ENCODE measurements at regions not wholly inside any gene's neighbourhood (a gene's known extent, or its start where the extent isn't known, plus 50 kb on each side); places are given as distances from the start of the nearest gene placed in this dataset.

GRCh38 chr1:212192261-212192998 is 92.8 kb upstream of the PPP2R5A start:
- no peak for FAIRE-seq

GRCh38 chr1:212196355-212196754 is 88.9 kb upstream of the PPP2R5A start:
- FAIRE-seq = no peak

- no peak for FAIRE-seq
Measured at GRCh38 chr1:212201461-212201860, 83.7 kb upstream of the PPP2R5A start.

- FAIRE-seq = no peak
Measured at GRCh38 chr1:212203630-212204029, 81.6 kb upstream of the PPP2R5A start.

- no peak for FAIRE-seq
Measured at GRCh38 chr1:212205006-212205405, 80.2 kb upstream of the PPP2R5A start.

GRCh38 chr1:212205843-212206242 is 79.4 kb upstream of the PPP2R5A start:
- FAIRE-seq = no peak

- FAIRE-seq = no peak
Measured at GRCh38 chr1:212207118-212207517, 78.1 kb upstream of the PPP2R5A start.

- FAIRE-seq = no peak
Measured at GRCh38 chr1:212207822-212208520, 77.2 kb upstream of the PPP2R5A start.

- FAIRE-seq = no peak
Measured at GRCh38 chr1:212208978-212209644, 76.1 kb upstream of the PPP2R5A start.

- no peak for FAIRE-seq
Measured at GRCh38 chr1:212211371-212211770, 73.8 kb upstream of the PPP2R5A start.

GRCh38 chr1:212212343-212212742 is 72.9 kb upstream of the PPP2R5A start:
- no peak for FAIRE-seq

GRCh38 chr1:212212906-212213305 is 72.3 kb upstream of the PPP2R5A start:
- no peak for FAIRE-seq

- FAIRE-seq = no peak
Measured at GRCh38 chr1:212213784-212214183, 71.4 kb upstream of the PPP2R5A start.

GRCh38 chr1:212214325-212214724 is 70.9 kb upstream of the PPP2R5A start:
- no peak for FAIRE-seq

- no peak for FAIRE-seq
Measured at GRCh38 chr1:212215910-212216309, 69.3 kb upstream of the PPP2R5A start.

GRCh38 chr1:212217633-212218032 is 67.6 kb upstream of the PPP2R5A start:
- no peak for FAIRE-seq

GRCh38 chr1:212218065-212218464 is 67.1 kb upstream of the PPP2R5A start:
- no peak for FAIRE-seq

GRCh38 chr1:212218911-212219310 is 66.3 kb upstream of the PPP2R5A start:
- FAIRE-seq = peak; percentile 64

- FAIRE-seq = no peak
Measured at GRCh38 chr1:212219679-212220463, 65.3 kb upstream of the PPP2R5A start.

- FAIRE-seq = no peak
Measured at GRCh38 chr1:212221801-212222200, 63.4 kb upstream of the PPP2R5A start.

GRCh38 chr1:212224102-212224501 is 61.1 kb upstream of the PPP2R5A start:
- FAIRE-seq = no peak

GRCh38 chr1:212225416-212225815 is 59.8 kb upstream of the PPP2R5A start:
- FAIRE-seq = no peak

GRCh38 chr1:212225871-212226302 is 59.3 kb upstream of the PPP2R5A start:
- no peak for FAIRE-seq

All from endometrium (tissue), 2 donors.